ENCODE measurements at regions not wholly inside any gene's neighbourhood (a gene's known extent, or its start where the extent isn't known, plus 50 kb on each side); places are given as distances from the start of the nearest gene placed in this dataset.

DNA sequence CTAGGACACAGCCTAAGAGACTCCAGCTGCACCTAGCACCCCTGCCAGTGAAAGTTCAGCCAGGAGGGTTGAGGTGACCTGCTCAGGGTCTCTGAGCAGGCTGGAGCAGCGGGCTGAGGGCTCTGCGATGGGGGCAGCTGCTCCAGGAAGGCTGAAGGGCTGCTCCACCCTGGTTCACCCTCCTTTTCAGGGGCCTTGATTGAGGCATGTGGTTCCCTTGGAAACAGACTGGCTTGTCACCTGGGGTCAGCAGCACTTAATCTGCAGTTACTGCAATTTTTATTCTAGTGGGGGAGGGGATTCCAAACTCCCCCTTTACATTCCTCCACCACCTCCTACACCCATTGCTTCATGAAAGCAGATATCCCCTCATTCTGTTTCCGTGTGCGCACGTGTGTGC is 85.3 kb upstream of the UNC5B start:
- TF ChIP-seq POLR2A (IDR thresholded peaks at IDR 0.05) = no peak
- TF ChIP-seq, protein P1, sequence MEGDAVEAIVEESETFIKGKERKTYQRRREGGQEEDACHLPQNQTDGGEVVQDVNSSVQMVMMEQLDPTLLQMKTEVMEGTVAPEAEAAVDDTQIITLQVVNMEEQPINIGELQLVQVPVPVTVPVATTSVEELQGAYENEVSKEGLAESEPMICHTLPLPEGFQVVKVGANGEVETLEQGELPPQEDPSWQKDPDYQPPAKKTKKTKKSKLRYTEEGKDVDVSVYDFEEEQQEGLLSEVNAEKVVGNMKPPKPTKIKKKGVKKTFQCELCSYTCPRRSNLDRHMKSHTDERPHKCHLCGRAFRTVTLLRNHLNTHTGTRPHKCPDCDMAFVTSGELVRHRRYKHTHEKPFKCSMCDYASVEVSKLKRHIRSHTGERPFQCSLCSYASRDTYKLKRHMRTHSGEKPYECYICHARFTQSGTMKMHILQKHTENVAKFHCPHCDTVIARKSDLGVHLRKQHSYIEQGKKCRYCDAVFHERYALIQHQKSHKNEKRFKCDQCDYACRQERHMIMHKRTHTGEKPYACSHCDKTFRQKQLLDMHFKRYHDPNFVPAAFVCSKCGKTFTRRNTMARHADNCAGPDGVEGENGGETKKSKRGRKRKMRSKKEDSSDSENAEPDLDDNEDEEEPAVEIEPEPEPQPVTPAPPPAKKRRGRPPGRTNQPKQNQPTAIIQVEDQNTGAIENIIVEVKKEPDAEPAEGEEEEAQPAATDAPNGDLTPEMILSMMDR (IDR thresholded peaks at IDR 0.05) = no peak

All from thyroid gland (tissue), 4 donors.